GM19324 (cell line): ENCODE measurements at regions not wholly inside any gene's neighbourhood (a gene's known extent, or its start where the extent isn't known, plus 50 kb on each side); places are given as distances from the start of the nearest gene placed in this dataset.

Source experiments
- ATAC-seq: cut with Tn5 transposase; IDR thresholded peaks from one replicate; pipeline ENCODE4 v1.9.1; 2021; ENCODE audit warnings: mild to moderate bottlenecking, moderate library complexity; ENCODE audit not compliant: unreplicated experiment, low FRiP score

GRCh38 chr13:33730147-33730546, 87.8 kb upstream of the RFC3 start:
- ATAC-seq, result no peak

- ATAC-seq, result no peak
Measured at GRCh38 chr13:33730619-33731018, 87.3 kb upstream of the RFC3 start.

DNA sequence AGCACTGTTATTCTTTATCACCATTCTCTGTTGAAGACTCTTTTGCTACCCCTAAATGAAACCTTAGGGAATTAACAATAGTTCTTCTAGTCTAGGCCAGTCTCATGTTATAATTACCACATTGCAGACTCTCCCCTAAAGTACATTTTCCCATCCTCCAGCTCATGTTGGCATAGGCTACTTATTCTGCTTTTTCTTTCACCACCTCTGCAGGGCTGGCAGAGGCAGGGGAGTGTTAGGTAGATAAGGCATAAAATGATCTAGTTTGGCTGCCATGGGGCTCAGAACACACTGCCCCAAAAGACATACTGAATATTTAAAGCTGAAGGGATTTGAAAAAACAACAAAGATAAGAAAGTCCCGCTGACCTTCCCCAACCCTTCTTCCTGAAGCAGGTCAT, 82.7 kb upstream of the RFC3 start:
- ATAC-seq, result no peak

DNA sequence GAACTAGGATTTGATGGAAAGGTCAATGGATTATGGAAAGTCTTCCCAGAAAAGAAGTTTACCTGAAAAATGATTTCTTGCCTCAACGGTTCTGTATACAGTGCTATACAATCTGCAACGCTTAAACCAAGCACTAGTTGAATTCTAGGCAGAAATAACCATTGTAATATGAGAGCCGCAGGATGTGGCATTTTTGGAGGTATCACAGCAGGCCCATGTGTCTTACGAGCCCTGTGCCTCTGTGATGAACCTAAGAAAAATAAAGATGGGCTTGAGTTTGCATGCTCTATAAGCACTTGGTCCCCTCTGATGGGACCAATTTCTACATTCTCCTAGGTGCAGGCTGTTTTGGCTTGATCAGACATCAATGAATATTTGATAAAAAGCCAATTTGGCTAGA, 78.7 kb upstream of the RFC3 start:
- no peak for ATAC-seq

- no peak for ATAC-seq
Measured at GRCh38 chr13:33740134-33740538, 77.8 kb upstream of the RFC3 start.

DNA sequence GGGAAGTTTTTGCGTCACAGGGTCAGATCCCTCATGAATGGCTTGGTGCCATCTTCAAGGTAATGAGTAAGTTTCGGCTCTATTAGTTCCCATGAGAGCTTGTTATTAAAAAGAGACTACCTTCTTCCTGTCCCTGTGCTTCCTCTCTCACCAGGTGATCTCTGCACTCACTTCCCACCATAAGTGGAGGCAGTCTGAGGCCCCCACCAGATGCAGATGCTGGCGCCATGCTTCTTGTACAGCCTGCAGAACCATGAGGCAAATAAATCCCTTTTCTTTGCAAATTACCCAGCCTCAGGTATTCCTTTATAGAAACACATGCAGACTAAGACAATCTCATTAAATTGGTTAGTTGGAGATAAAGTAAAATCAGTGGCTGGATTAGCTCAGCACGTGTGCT, 75.6 kb upstream of the RFC3 start:
- no peak for ATAC-seq

GRCh38 chr13:33743438-33744368, 74.2 kb upstream of the RFC3 start:
- peak; percentile 64 for ATAC-seq

- no peak for ATAC-seq
Measured at GRCh38 chr13:33744589-33745369, 73.2 kb upstream of the RFC3 start.

DNA sequence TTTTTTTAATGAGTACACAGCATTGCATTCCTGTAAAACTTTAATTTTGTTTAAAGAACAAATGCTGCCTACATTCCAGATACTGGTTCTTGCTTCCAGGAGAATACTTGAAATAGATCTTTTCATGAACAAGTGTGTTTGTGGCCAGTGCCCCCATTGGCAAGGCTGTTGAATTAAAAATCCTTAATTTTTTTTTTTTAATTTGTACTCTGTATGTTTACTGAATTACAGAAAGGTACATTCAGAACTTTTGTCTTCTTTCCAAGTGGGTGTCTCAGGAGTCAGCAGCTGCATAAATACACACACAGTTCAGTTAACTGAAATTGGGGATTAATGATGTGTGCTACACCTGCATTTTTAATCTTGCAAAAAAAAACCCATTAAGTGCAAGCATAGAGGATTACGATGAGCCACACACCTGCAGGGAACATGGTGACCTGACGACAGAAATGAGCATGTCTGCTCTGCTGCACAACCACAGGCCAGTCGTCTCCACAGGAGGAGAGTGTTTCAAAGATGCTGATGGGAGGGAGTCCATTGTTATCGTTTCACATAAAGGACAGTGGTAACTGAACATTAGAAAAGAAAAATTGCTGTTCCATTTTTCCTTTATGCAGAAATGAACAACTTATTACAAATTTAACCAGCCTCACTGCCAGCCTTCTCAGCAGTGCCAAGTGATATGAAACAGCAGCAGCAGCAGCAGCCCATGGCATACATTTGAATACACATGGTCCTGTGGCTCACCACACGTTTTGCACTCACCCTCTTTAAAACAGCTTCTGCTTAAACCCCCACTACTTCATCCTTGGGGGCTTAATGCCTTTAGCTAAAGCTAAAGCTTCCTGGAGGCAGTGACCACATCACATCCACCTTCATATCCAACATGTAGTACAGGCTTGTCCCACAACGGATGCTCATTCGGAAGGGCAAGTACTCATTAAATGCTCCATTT, 72.3 kb upstream of the RFC3 start:
- peak; percentile 82 for ATAC-seq

GRCh38 chr13:33746867-33747266, 71.1 kb upstream of the RFC3 start:
- no peak for ATAC-seq

- no peak for ATAC-seq
Measured at GRCh38 chr13:33751151-33751550, 66.8 kb upstream of the RFC3 start.

DNA sequence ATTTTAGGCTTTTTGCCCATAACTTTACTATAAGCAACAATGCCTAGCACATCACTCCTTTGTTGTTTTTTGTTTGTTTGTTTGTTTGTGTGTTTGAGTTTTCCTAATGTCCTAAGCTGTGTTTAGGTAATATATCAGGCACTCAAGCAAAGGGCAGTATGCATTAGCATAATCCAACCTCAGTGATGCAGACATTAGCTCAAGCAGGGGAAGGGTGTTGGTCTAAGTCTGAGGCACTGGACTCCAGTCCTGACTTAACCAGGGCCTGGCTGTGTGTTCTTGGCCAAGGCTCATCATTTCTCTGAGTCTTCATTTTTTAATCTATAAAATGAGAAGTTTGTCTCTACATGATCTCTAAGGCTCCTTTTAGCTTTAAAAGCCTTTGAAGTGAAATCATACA, 65.9 kb upstream of the RFC3 start:
- ATAC-seq, result no peak

GRCh38 chr13:33752597-33752996, 65.4 kb upstream of the RFC3 start:
- ATAC-seq, result no peak

DNA sequence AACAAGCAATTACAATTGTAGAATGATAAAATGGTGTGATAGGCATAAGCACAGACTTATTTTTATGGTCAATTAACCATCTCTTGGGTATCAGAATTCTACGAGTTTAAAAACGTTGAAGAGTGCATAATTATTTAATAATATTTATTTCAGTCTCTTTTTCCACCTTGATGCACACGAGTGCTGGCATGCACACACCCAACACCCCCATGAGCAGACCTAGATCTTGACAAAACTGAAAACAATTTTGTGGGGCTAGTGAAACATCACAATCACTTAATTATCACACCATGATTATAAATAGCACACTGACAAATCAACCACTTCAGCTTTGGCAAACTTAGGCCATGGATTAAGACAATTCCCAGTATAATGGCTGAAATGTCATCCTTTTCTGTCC, 61.0 kb upstream of the RFC3 start:
- ATAC-seq, result no peak

- ATAC-seq, result no peak
Measured at GRCh38 chr13:33757713-33758112, 60.2 kb upstream of the RFC3 start.

DNA sequence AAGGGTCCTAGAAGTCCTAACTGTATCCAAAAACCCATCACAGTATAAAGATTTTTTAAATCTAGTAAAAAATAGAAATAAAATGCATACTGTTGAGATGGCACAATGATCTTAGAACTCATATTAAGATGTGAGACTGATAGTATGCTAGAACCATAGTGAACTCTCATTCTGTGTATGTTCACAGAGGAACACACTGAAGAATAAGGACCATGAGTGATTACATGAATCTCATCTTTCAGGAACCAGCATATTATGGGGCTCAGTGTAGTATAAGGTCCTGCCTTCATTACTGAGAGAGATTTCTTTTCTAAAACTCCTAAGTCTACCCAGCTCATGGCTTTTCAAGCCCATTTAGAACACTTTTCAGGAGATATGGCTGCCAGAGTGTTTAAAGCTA, 59.8 kb upstream of the RFC3 start:
- ATAC-seq, result no peak

GRCh38 chr13:33761740-33762139, 56.2 kb upstream of the RFC3 start:
- ATAC-seq, result no peak

GRCh38 chr13:33763021-33763420, 54.9 kb upstream of the RFC3 start:
- ATAC-seq, result no peak

DNA sequence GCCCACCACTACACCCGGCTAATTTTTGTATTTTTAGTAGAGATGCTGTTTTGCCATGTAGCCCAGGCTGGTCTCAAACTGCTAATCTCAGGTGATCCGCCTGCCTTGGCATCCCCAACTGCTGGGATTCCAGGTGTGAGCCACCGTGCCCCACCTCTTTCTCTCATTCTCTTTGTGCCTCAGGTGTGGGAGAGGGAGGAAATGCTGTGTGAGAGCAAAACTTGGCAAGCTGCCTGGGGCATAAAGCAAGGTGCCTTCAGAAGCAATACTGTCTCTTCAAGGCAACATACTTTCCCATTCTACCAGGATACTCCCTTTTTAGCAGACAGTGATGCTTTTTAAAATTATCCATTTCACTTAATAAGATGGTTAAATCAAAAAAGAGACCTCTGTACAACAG, 53.2 kb upstream of the RFC3 start:
- no peak for ATAC-seq

DNA sequence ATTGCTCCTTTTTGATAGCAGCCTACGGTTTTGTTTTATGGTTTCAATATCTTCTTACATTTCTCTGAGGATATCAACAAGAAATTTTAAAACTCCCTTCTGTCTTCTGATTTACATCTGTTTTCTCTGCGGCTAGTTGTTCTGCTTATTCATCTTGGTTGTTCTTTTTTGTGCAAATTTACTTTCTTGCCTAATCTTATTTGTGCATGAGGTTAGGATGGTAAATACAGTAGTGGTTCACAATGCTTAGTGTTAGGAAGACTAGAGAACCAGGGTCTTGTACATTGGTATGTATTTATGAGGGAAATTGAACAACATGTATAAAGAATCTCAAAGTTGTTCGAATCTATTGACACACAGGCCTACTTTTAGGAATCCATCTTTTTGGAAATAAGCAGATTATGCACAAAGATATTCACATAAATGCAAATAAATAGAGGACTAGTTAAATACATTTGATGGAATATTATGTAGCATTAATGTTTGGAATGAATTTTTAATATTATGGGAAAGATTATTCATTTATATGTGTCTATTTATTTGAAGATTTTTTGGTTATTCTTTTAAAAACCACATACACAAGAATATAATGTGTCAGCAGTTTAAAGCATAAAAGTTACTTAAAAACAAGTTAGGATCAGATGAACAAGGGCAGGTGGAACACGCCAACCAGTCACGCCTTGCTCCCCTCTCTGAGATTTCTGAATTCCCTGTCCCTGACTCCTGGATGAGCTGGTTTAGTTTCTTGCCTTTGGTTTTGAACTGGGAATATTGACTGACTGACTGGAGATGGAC, 51.4 kb upstream of the RFC3 start:
- ATAC-seq, result no peak
